Loucy (cell line): ENCODE measurements at regions not wholly inside any gene's neighbourhood (a gene's known extent, or its start where the extent isn't known, plus 50 kb on each side); places are given as distances from the start of the nearest gene placed in this dataset.

ENCODE experiments used
- EZH2phosphoT487 ChIP-seq: fragments of 200-600 bp; IDR thresholded peaks from 2 replicates; pipeline ENCODE4 v1.6.1; 2018; ENCODE audit warnings: antibody characterized with exemption, mild to moderate bottlenecking, moderate library complexity, borderline replicate concordance
- TF ChIP-seq, protein P1 (sequence below): fragments of 200-600 bp; sonication (generic); conservative IDR thresholded peaks from 2 replicates; pipeline ENCODE4 v1.5.1; 2014; ENCODE audit warnings: mild to moderate bottlenecking, antibody characterized with exemption, low read length

DNA sequence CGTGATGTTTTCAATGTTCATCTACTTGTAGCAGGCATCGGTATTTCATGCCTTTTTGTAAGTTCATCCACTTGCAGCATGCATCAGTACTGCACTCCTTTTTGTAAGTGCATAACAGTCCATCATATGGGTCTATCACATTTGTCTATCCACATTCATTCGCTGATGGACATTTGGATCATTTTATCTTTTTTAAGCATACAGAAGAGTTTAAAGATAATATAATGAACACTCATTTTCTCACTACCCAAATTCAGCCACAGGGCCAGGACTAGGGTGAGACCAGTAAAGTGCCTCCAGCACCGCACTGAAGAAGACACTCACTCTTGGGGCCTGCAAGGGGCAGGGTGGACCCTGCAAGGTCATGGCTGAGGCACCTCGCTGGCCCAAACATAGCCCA, 309.6 kb downstream of the UACA start:
- TF ChIP-seq, protein P1, sequence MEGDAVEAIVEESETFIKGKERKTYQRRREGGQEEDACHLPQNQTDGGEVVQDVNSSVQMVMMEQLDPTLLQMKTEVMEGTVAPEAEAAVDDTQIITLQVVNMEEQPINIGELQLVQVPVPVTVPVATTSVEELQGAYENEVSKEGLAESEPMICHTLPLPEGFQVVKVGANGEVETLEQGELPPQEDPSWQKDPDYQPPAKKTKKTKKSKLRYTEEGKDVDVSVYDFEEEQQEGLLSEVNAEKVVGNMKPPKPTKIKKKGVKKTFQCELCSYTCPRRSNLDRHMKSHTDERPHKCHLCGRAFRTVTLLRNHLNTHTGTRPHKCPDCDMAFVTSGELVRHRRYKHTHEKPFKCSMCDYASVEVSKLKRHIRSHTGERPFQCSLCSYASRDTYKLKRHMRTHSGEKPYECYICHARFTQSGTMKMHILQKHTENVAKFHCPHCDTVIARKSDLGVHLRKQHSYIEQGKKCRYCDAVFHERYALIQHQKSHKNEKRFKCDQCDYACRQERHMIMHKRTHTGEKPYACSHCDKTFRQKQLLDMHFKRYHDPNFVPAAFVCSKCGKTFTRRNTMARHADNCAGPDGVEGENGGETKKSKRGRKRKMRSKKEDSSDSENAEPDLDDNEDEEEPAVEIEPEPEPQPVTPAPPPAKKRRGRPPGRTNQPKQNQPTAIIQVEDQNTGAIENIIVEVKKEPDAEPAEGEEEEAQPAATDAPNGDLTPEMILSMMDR: no peak
- TF ChIP-seq EZH2phosphoT487: no peak
